ENCODE measurements at regions not wholly inside any gene's neighbourhood (a gene's known extent, or its start where the extent isn't known, plus 50 kb on each side); places are given as distances from the start of the nearest gene placed in this dataset.

GRCh38 chr3:153089620-153090019 lies 72.4 kb upstream of the RAP2B start:
- no peak overlapping the region for H3K4me3 Mint-ChIP-seq
- no peak overlapping the region for H3K27ac Mint-ChIP-seq
- H3K9me3 Mint-ChIP-seq, result no peaks in the 10 kb centered on the region
- TF ChIP-seq, protein P1, sequence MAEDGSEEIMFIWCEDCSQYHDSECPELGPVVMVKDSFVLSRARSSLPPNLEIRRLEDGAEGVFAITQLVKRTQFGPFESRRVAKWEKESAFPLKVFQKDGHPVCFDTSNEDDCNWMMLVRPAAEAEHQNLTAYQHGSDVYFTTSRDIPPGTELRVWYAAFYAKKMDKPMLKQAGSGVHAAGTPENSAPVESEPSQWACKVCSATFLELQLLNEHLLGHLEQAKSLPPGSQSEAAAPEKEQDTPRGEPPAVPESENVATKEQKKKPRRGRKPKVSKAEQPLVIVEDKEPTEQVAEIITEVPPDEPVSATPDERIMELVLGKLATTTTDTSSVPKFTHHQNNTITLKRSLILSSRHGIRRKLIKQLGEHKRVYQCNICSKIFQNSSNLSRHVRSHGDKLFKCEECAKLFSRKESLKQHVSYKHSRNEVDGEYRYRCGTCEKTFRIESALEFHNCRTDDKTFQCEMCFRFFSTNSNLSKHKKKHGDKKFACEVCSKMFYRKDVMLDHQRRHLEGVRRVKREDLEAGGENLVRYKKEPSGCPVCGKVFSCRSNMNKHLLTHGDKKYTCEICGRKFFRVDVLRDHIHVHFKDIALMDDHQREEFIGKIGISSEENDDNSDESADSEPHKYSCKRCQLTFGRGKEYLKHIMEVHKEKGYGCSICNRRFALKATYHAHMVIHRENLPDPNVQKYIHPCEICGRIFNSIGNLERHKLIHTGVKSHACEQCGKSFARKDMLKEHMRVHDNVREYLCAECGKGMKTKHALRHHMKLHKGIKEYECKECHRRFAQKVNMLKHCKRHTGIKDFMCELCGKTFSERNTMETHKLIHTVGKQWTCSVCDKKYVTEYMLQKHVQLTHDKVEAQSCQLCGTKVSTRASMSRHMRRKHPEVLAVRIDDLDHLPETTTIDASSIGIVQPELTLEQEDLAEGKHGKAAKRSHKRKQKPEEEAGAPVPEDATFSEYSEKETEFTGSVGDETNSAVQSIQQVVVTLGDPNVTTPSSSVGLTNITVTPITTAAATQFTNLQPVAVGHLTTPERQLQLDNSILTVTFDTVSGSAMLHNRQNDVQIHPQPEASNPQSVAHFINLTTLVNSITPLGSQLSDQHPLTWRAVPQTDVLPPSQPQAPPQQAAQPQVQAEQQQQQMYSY (CRISPR knock-in tag; IDR thresholded peaks at IDR 0.05), result no peak
- no peak for TF ChIP-seq TEAD1 (CRISPR knock-in tag; IDR thresholded peaks at IDR 0.05)
- no peak for TF ChIP-seq TEAD4 (CRISPR knock-in tag; IDR thresholded peaks at IDR 0.05)
- TF ChIP-seq, protein P2, sequence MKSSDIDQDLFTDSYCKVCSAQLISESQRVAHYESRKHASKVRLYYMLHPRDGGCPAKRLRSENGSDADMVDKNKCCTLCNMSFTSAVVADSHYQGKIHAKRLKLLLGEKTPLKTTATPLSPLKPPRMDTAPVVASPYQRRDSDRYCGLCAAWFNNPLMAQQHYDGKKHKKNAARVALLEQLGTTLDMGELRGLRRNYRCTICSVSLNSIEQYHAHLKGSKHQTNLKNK (CRISPR knock-in tag; IDR thresholded peaks at IDR 0.05), result no peak
- TF ChIP-seq ZNF317 (CRISPR knock-in tag; IDR thresholded peaks at IDR 0.05; ENCODE audit: borderline replicate concordance, low read depth), result no peak
- TF ChIP-seq ZNF396 (CRISPR knock-in tag; IDR thresholded peaks at IDR 0.05; ENCODE audit: borderline replicate concordance), result no peak
- TF ChIP-seq SMAD3 (CRISPR knock-in tag; IDR thresholded peaks at IDR 0.05; ENCODE audit: borderline replicate concordance), result no peak
- TF ChIP-seq NR3C1 (CRISPR knock-in tag; conservative IDR thresholded peaks at IDR 0.05; ENCODE audit: low read depth), result no peak
- peaks cover 70% of the 10 kb centered on the region for H3K4me1 Mint-ChIP-seq
- ATAC-seq, result no peak
- no peak for DNase-seq (ENCODE audit: low spot score)
- no peaks in the 10 kb centered on the region for H3K36me3 Mint-ChIP-seq
- CTCF ChIA-PET, result no interaction called here
- POLR2A ChIA-PET, result interaction anchor here (0.5 kb wide), 1 partner anchor 20 kb away, joined by 3 read pairs; no protein-coding TSS in a partner anchor
- no peaks in the 10 kb centered on the region for H3K27me3 Mint-ChIP-seq (ENCODE audit: low read depth)

GRCh38 chr3:153090973-153091372 lies 71.1 kb upstream of the RAP2B start:
- CTCF ChIA-PET, result no interaction called here
- POLR2A ChIA-PET, result no interaction called here
- TF ChIP-seq TP53 (CRISPR knock-in tag; IDR thresholded peaks at IDR 0.05) (no peak), SOX15 (CRISPR knock-in tag; IDR thresholded peaks at IDR 0.05) (no peak), CBFB (CRISPR knock-in tag; IDR thresholded peaks at IDR 0.05; ENCODE audit: low read depth) (no peak)
- TF ChIP-seq, protein P3, sequence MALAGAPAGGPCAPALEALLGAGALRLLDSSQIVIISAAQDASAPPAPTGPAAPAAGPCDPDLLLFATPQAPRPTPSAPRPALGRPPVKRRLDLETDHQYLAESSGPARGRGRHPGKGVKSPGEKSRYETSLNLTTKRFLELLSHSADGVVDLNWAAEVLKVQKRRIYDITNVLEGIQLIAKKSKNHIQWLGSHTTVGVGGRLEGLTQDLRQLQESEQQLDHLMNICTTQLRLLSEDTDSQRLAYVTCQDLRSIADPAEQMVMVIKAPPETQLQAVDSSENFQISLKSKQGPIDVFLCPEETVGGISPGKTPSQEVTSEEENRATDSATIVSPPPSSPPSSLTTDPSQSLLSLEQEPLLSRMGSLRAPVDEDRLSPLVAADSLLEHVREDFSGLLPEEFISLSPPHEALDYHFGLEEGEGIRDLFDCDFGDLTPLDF (CRISPR knock-in tag; IDR thresholded peaks at IDR 0.05), result no peak
- no peak for ATAC-seq
- no peak overlapping the region for H3K4me3 Mint-ChIP-seq
- peaks cover 5% of the 10 kb centered on the region for H3K27me3 Mint-ChIP-seq (ENCODE audit: low read depth)
- H3K36me3 Mint-ChIP-seq, result no peaks in the 10 kb centered on the region
- DNase-seq (ENCODE audit: low spot score), result no peak
- H3K4me1 Mint-ChIP-seq, result peaks cover 79% of the 10 kb centered on the region
- peak overlapping the region; percentile 6 for H3K27ac Mint-ChIP-seq
- H3K9me3 Mint-ChIP-seq, result no peaks in the 10 kb centered on the region

DNA sequence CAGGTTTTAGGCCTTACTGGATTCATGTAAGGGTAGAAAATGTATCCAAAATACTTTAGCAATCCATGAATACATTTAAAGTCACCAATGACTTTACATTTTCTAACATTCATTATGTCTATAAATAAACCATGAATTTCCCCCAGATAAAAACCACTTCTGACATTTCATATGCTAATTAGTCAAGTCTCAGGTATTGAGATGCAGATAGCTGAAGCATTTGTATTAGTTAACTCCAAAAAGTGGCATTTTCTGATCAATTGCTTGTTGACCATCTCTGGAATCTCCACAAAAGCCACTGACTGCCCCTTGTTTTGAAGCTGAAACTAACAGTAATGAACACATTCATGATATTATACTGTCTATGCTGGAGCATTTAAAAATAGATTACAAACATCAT lies 68.4 kb upstream of the RAP2B start:
- H3K27me3 Mint-ChIP-seq (ENCODE audit: low read depth), result peaks cover 5% of the 10 kb centered on the region
- peak overlapping the region; percentile 67 for H3K27ac Mint-ChIP-seq
- H3K4me1 Mint-ChIP-seq, result peaks cover 67% of the 10 kb centered on the region
- TF ChIP-seq ETV6 (CRISPR knock-in tag; IDR thresholded peaks at IDR 0.05) (no peak), CREB1 (CRISPR knock-in tag; IDR thresholded peaks at IDR 0.05) (no peak), ATF6 (CRISPR knock-in tag; IDR thresholded peaks at IDR 0.05) (no peak)
- TF ChIP-seq, protein P4, sequence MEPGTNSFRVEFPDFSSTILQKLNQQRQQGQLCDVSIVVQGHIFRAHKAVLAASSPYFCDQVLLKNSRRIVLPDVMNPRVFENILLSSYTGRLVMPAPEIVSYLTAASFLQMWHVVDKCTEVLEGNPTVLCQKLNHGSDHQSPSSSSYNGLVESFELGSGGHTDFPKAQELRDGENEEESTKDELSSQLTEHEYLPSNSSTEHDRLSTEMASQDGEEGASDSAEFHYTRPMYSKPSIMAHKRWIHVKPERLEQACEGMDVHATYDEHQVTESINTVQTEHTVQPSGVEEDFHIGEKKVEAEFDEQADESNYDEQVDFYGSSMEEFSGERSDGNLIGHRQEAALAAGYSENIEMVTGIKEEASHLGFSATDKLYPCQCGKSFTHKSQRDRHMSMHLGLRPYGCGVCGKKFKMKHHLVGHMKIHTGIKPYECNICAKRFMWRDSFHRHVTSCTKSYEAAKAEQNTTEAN (CRISPR knock-in tag; IDR thresholded peaks at IDR 0.05), result no peak
- peaks cover 5% of the 10 kb centered on the region for H3K36me3 Mint-ChIP-seq
- ChIA-PET POLR2A (no interaction called here), CTCF (no interaction called here)
- peak overlapping the region; percentile 14; the same call in 1 of the 2 replicates for H3K4me3 Mint-ChIP-seq
- DNase-seq (ENCODE audit: low spot score) (no peak), ATAC-seq (peak; percentile 18)
- H3K9me3 Mint-ChIP-seq, result peaks cover 2% of the 10 kb centered on the region

Data from WTC11 (cell line).